ENCODE measurements at regions not wholly inside any gene's neighbourhood (a gene's known extent, or its start where the extent isn't known, plus 50 kb on each side); places are given as distances from the start of the nearest gene placed in this dataset.

- TF ChIP-seq CTCF (IDR thresholded peaks at IDR 0.05; ENCODE audit: borderline replicate concordance, extremely low read depth, low read length, poor library complexity, severe bottlenecking) (no peak), EZH2 (IDR thresholded peaks at IDR 0.05; ENCODE audit: borderline replicate concordance, low read depth, low read length, severe bottlenecking) (no peak)
Observed at GRCh38 chr3:87468235-87468634, 191.9 kb upstream of the POU1F1 start.

Measured in DND-41 (cell line).